Prostate gland (tissue), 2 donors: ENCODE measurements at regions not wholly inside any gene's neighbourhood (a gene's known extent, or its start where the extent isn't known, plus 50 kb on each side); places are given as distances from the start of the nearest gene placed in this dataset.

Experiments
- CTCF ChIP-seq, 4 experiments: fragments of 200-600 bp in 2 of 4; fragments of 450-650 bp in 2 of 4; sonication (generic) in 2 of 4; IDR thresholded peaks; 1 replicate in 3 of 4; 2 replicates in 1 of 4; pipeline ENCODE4 v1.5.1; 2016 to 2019; ENCODE audit warnings: antibody characterized with exemption in 4 of 4, mild to moderate bottlenecking in 2 of 4, moderate library complexity in 2 of 4
- POLR2A ChIP-seq: fragments of 450-650 bp; IDR thresholded peaks from one replicate; pipeline ENCODE4 v1.6.1; 2016; ENCODE audit warnings: antibody characterized with exemption, mild to moderate bottlenecking
- POLR2AphosphoS5 ChIP-seq: sonication (generic); formaldehyde crosslinking; IDR thresholded peaks from one replicate; pipeline ENCODE4 v1.6.1; 2017; ENCODE audit warnings: antibody characterized with exemption

GRCh38 chr22:48567213-48567975, 1260.3 kb downstream of the BRD1 start:
- no peak for TF ChIP-seq POLR2AphosphoS5
- no peak for TF ChIP-seq CTCF (IDR thresholded peaks at IDR 0.05)
- TF ChIP-seq POLR2A = no peak
